ENCODE measurements at regions not wholly inside any gene's neighbourhood (a gene's known extent, or its start where the extent isn't known, plus 50 kb on each side); places are given as distances from the start of the nearest gene placed in this dataset.

DNA sequence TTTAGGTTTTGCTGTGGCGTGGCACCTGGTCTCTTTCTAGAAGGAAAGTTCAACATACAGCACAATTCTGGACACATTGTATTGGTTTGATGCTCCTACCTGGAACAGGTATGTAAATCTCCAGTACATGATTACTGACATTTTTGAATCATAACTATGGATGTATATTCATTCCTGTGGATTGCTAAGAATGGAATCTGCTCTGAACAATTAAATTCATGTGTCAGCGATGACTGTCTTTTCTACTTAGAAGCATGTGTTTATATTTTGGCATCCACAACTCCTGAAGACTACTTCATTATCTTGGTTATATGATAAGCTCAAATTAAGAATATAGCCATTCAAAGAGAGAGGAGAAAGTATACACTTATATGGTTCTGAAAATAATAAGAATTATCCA lies 291.8 kb downstream of the CHRM3 start:
- Mint-ChIP-seq H3K36me3 (ENCODE audit: low read depth) (no peaks in the 10 kb centered on the region), H3K27me3 (no peaks in the 10 kb centered on the region), H3K27ac (no peak overlapping the region), H3K4me3 (no peak overlapping the region), H3K4me1 (no peaks in the 10 kb centered on the region), H3K9me3 (peaks cover 4% of the 10 kb centered on the region)
- POLR2A ChIA-PET, result no interaction called here
- no peak for ATAC-seq (ENCODE audit: low read depth)
- DNase-seq, result no peak
- TF ChIP-seq, protein P1, sequence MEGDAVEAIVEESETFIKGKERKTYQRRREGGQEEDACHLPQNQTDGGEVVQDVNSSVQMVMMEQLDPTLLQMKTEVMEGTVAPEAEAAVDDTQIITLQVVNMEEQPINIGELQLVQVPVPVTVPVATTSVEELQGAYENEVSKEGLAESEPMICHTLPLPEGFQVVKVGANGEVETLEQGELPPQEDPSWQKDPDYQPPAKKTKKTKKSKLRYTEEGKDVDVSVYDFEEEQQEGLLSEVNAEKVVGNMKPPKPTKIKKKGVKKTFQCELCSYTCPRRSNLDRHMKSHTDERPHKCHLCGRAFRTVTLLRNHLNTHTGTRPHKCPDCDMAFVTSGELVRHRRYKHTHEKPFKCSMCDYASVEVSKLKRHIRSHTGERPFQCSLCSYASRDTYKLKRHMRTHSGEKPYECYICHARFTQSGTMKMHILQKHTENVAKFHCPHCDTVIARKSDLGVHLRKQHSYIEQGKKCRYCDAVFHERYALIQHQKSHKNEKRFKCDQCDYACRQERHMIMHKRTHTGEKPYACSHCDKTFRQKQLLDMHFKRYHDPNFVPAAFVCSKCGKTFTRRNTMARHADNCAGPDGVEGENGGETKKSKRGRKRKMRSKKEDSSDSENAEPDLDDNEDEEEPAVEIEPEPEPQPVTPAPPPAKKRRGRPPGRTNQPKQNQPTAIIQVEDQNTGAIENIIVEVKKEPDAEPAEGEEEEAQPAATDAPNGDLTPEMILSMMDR (IDR thresholded peaks at IDR 0.05), result no peak
- CTCF ChIA-PET, result no interaction called here
- intact Hi-C loops (cut with micrococcal nuclease), result no loop called here

DNA sequence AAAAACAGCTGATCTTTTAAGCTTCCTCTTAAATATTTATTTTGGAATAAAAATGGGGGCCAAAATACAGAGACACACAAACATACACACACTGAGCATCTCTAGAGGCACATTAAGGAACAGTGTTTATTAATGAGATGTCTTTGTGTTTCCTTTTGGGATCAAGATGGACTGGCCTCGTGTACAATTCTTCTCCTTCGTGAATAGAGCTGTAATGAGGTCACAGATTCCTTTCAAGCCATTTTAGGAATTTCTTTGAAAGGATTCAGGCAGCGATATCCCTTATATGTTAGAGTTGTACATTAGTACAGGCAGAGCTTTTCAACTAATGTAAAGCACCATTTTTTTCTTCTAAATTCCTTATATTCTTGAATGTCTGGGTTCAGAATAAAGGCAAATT lies 295.7 kb downstream of the CHRM3 start:
- H3K36me3 Mint-ChIP-seq (ENCODE audit: low read depth), result no peaks in the 10 kb centered on the region
- no peak overlapping the region for H3K27ac Mint-ChIP-seq
- no peaks in the 10 kb centered on the region for H3K27me3 Mint-ChIP-seq
- peaks cover 4% of the 10 kb centered on the region for H3K9me3 Mint-ChIP-seq
- ChIA-PET CTCF (no interaction called here), POLR2A (no interaction called here)
- intact Hi-C loops (cut with micrococcal nuclease), result no loop called here
- no peaks in the 10 kb centered on the region for H3K4me1 Mint-ChIP-seq
- TF ChIP-seq, protein P1 (IDR thresholded peaks at IDR 0.05), result no peak
- no peak for ATAC-seq (ENCODE audit: low read depth)
- H3K4me3 Mint-ChIP-seq, result no peak overlapping the region
- DNase-seq, result no peak

DNA sequence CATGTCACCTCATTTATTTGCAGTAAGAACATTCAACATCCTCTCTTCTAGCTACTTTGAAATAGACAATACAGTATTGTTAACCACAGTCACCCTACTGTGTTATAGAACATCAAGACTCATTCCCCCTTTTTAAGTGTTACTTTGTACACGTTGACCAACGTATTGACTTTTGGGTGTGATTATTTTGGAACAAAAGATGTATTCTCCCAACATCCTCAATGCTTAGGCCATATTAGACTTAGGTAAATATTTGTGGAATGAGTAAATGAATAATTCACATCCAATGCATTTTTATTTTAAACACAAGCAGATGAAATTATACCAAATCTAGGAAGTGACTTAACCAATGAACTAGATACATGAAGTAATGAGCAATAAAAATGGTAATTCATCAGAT lies 296.6 kb downstream of the CHRM3 start:
- POLR2A ChIA-PET, result no interaction called here
- Mint-ChIP-seq H3K9me3 (peaks cover 4% of the 10 kb centered on the region), H3K27ac (no peak overlapping the region), H3K27me3 (no peaks in the 10 kb centered on the region), H3K4me1 (no peaks in the 10 kb centered on the region), H3K4me3 (no peak overlapping the region), H3K36me3 (ENCODE audit: low read depth) (no peaks in the 10 kb centered on the region)
- TF ChIP-seq, protein P1 (IDR thresholded peaks at IDR 0.05), result no peak
- DNase-seq, result no peak
- ATAC-seq (ENCODE audit: low read depth), result no peak
- CTCF ChIA-PET, result no interaction called here
- intact Hi-C loops (cut with micrococcal nuclease), result no loop called here

DNA sequence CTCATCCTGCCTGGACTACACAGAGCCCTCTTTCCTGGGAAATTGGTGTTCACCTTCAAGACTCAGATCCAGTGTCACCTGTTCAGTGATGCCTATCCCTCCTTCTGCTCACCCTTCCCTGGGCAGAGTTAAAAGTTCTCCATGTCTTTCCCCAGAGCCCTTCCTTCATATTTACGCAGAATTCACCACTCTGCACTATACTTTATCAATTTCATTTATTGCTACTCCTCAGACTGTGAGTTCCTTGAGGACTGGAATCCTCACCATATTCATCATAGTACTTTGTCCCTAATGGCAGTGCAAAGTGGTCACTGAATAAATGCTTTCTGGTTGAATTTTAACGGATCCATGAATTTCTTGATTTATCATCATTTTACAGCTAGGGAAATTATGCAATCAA lies 300.0 kb downstream of the CHRM3 start:
- no peak overlapping the region for H3K27ac Mint-ChIP-seq
- intact Hi-C loops (cut with micrococcal nuclease), result no loop called here
- H3K36me3 Mint-ChIP-seq (ENCODE audit: low read depth), result no peaks in the 10 kb centered on the region
- H3K4me3 Mint-ChIP-seq, result no peak overlapping the region
- ChIA-PET POLR2A (no interaction called here), CTCF (no interaction called here)
- DNase-seq (no peak), ATAC-seq (ENCODE audit: low read depth) (no peak)
- peaks cover 4% of the 10 kb centered on the region for H3K9me3 Mint-ChIP-seq
- no peaks in the 10 kb centered on the region for H3K4me1 Mint-ChIP-seq
- no peaks in the 10 kb centered on the region for H3K27me3 Mint-ChIP-seq
- TF ChIP-seq, protein P1 (IDR thresholded peaks at IDR 0.05), result no peak

DNA sequence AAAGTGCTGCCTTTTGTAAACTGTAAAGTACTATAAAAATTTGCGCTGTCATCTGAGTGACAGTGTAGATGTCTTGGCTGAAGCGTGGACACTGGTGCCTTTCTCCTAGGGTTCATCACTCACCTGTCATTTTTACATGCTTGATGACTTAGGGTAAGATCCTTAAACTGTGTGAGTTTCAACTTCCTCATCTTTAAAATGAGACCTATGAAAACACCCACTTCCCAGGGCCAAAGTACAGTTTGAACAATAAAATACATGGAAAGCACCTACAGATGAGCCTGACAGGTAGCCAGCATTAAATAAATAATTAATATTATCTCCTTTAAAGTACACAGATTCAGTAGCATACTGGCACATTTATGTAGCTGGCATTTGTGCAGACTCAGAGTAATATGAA lies 309.9 kb downstream of the CHRM3 start:
- CTCF ChIA-PET, result no interaction called here
- ATAC-seq (ENCODE audit: low read depth) (no peak), DNase-seq (no peak)
- Mint-ChIP-seq H3K27ac (no peak overlapping the region), H3K27me3 (no peaks in the 10 kb centered on the region), H3K9me3 (no peaks in the 10 kb centered on the region), H3K36me3 (ENCODE audit: low read depth) (no peaks in the 10 kb centered on the region), H3K4me3 (no peak overlapping the region), H3K4me1 (no peaks in the 10 kb centered on the region)
- POLR2A ChIA-PET, result no interaction called here
- TF ChIP-seq, protein P1 (IDR thresholded peaks at IDR 0.05), result no peak
- intact Hi-C loops (cut with micrococcal nuclease), result no loop called here

Data from activated B cell treated with CpG ODN at 0.5 μM for 24 hours (primary cell).